NT2/D1 (cell line): ENCODE measurements at regions not wholly inside any gene's neighbourhood (a gene's known extent, or its start where the extent isn't known, plus 50 kb on each side); places are given as distances from the start of the nearest gene placed in this dataset.

Source experiments
- DNase-seq: peaks from one replicate; pipeline ENCODE4 v3.0.0-alpha.2; 2011; ENCODE audit warnings: low read depth, low spot score
- H3K27me3 ChIP-seq: 2 replicates; pipeline ENCODE4 v1.6.0; 2011; ENCODE audit warnings: mild to moderate bottlenecking; ENCODE audit not compliant: insufficient read length, insufficient read depth
- H3K36me3 ChIP-seq: 2 replicates; pipeline ENCODE4 v1.6.1; 2011; ENCODE audit warnings: mild to moderate bottlenecking, low read length, mixed read lengths; ENCODE audit not compliant: insufficient read depth, insufficient read length
- H3K4me1 ChIP-seq: 2 replicates; pipeline ENCODE4 v1.5.1; 2011; ENCODE audit not compliant: insufficient read depth, insufficient read length
- H3K4me3 ChIP-seq: 2 replicates; pipeline ENCODE4 v1.5.1; 2011; ENCODE audit warnings: low read depth; ENCODE audit not compliant: insufficient read length
- H3K9ac ChIP-seq: 2 replicates; pipeline ENCODE4 v1.6.0; 2011; ENCODE audit warnings: low read depth; ENCODE audit not compliant: insufficient read length
- H3K9me3 ChIP-seq: 2 replicates; pipeline ENCODE4 v1.5.1; 2011; ENCODE audit warnings: mild to moderate bottlenecking, low read length; ENCODE audit not compliant: insufficient read depth
- SUZ12 ChIP-seq: IDR thresholded peaks from 2 replicates; pipeline ENCODE4 v1.6.1; 2011; ENCODE audit not compliant: insufficient read length, insufficient read depth; ENCODE audit errors: extremely low read depth
- YY1 ChIP-seq: IDR thresholded peaks from 2 replicates; pipeline ENCODE4 v1.6.1; 2011; ENCODE audit not compliant: insufficient read length, insufficient read depth
- ZNF274 ChIP-seq: IDR thresholded peaks from 2 replicates; pipeline ENCODE4 v1.6.1; 2011; ENCODE audit warnings: mild to moderate bottlenecking, low read depth, low read length

DNA sequence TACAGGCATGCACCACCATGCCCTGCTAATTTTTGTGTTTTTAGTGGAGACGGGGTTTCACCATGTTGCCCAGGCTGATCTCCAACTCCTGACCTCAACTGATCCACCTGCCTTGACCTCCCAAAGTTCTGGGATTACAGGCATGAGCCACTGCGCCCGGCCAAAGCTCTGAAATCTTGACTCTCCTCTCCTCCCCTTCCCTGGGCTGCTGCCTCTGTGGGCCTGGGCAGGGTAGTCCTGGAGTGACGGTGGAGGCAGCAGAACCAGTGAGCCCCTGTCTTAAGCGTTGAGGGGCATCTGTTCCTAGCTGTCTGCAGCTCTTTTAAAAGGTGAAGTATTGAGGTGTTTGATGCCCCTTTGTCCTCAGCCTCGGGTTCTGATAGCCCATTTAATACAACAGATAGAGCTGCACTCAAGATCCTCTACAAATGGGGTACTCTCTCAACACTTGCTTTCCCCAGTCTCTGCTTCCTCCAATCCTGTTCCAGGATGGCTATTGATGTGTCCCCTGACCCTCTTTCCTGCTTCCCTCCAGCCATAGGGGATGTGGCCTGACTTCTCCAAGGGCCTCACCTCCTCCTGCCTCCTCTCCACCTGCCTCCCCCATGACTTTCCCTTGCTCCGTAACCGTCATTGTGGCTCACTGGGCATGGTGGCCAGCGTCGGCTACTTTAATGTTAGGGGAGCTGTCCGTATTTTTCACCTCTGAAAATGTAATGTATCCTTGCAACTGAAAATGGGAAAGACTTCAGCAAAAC lies 442.5 kb downstream of the GLRX3 start:
- no peaks in the 10 kb centered on the region for H3K36me3 ChIP-seq
- no peak overlapping the region for H3K4me3 ChIP-seq
- TF ChIP-seq SUZ12, result no peak
- no peak for TF ChIP-seq ZNF274
- H3K9me3 ChIP-seq, result no peaks in the 10 kb centered on the region
- H3K4me1 ChIP-seq, result no peaks in the 10 kb centered on the region
- no peak for DNase-seq
- H3K9ac ChIP-seq, result no peak overlapping the region
- H3K27me3 ChIP-seq, result no peaks in the 10 kb centered on the region

DNA sequence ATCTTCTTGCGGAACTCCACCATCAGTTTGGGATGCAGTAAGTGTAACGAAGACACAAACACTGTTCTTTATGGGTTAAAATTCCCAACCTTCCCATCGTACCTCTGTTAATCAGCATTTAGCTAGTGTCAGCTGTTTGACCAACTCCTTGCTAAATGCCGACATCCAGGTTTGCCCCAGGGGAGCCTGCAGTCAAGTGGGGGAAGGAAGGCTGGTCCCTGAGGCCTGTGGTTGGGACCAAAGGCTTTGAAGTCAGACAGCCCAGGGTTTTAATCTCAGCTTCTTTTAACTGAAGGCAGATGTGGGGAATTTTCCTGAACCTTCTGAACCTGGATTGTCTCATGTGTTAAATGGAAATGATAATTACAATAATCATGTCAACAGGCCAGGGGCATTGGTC lies 443.7 kb downstream of the GLRX3 start:
- no peaks in the 10 kb centered on the region for H3K4me1 ChIP-seq

DNA sequence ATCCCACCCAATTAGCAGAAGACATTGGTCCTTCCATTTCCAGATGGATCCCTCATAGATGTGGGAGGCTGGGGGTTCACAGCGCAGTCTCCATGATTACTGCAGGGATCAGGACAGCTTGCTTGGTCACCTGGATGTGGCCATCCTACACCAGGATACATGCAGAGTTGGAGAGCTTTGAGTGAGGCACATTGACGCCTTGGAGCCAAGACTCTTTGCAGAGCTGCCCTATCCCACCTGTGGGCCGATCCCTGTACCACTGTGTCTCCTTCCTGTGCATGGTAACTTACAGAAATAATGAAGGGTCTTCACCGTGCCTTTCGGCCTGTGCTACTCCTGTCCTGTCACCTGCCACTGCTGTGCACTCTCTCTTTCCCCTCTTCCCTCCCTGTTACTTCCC lies 444.8 kb downstream of the GLRX3 start:
- Histone ChIP-seq H3K4me1 (no peaks in the 10 kb centered on the region), H3K4me3 (no peak overlapping the region), H3K9ac (no peak overlapping the region), H3K27me3 (no peaks in the 10 kb centered on the region), H3K36me3 (no peaks in the 10 kb centered on the region), H3K9me3 (no peaks in the 10 kb centered on the region)
- no peak for DNase-seq
- TF ChIP-seq YY1 (no peak), SUZ12 (no peak), ZNF274 (no peak)

More for the DNA sequence above, 443.7 kb downstream of the GLRX3 start:
- no peak for TF ChIP-seq ZNF274
- no peak for TF ChIP-seq YY1
- TF ChIP-seq SUZ12, result no peak
- Histone ChIP-seq H3K36me3 (no peaks in the 10 kb centered on the region), H3K4me3 (no peak overlapping the region), H3K9ac (no peak overlapping the region), H3K9me3 (no peaks in the 10 kb centered on the region), H3K27me3 (no peaks in the 10 kb centered on the region)
- peak; percentile 6 for DNase-seq

DNA sequence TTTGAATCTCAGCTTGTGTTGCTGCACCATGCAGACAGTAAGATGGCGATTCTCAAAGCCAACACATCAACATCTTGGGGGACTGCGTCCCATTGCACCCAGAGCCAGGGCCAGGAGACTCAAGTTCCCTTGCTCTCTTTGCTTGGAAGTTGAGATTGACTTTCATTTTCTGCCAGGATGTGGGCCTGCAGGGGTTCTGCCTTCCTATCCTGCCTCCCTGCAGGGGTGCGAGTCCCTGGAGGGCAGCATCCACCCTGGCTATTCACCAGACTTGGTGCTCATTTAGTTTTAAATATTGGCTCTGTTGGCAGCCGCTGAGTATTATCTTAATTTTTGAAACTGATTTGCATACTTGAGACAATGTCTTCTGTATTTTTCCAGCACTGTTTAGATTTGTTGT lies 451.5 kb downstream of the GLRX3 start:
- TF ChIP-seq YY1, result no peak
- Histone ChIP-seq H3K4me1 (no peaks in the 10 kb centered on the region), H3K4me3 (no peak overlapping the region), H3K9ac (no peak overlapping the region), H3K36me3 (no peaks in the 10 kb centered on the region), H3K27me3 (no peaks in the 10 kb centered on the region), H3K9me3 (no peaks in the 10 kb centered on the region)
- DNase-seq, result no peak

DNA sequence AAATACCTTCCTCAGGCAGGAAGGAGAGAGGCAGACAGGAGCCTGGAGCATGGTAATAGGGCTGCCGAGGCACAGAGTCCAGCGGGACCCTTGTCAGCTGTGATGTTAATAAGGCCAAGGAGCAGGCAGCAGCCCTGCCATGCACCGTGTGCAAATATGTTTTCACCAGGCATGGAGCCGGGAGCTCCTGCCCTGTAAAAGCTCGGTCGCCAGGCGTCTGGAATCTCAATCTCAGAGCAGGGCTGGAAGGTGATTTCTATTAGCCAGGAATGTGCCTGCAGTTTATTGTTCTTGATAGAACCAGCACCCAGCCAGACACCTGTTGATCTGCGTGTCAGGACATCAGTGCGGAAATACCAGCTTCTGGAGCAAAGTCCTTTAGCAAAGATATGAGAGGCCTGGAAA lies 469.8 kb downstream of the GLRX3 start:
- no peak for DNase-seq
- H3K4me3 ChIP-seq, result no peak overlapping the region
- TF ChIP-seq SUZ12 (no peak), YY1 (no peak), ZNF274 (no peak)

DNA sequence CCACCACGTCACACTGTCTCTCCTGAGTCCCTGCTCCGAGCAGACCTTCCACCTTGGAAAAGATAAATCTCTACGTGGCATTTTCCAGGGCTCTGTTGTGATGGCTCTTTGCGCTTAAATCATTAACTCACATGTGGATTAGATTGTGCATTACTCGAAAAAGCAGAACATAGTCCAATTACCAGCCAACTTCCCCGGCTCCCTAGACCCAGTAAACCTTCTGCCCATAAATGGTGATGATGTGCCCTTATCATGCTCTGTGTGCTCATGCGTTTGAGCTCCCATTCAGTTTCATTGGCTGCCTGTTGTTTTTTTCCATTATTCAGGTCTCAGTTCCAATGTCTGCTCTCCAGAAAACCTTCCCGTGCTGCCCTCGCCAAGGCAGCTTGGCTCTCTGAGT lies 471.2 kb downstream of the GLRX3 start:
- Histone ChIP-seq H3K4me3 (no peak overlapping the region), H3K36me3 (no peaks in the 10 kb centered on the region), H3K9ac (no peak overlapping the region), H3K9me3 (peaks cover under 1% of the 10 kb centered on the region), H3K27me3 (no peaks in the 10 kb centered on the region), H3K4me1 (no peaks in the 10 kb centered on the region)
- no peak for TF ChIP-seq YY1
- no peak for TF ChIP-seq SUZ12
- no peak for TF ChIP-seq ZNF274
- no peak for DNase-seq

More for the DNA sequence above, 469.8 kb downstream of the GLRX3 start:
- Histone ChIP-seq H3K9ac (no peak overlapping the region), H3K4me1 (no peaks in the 10 kb centered on the region), H3K9me3 (no peaks in the 10 kb centered on the region), H3K36me3 (no peaks in the 10 kb centered on the region), H3K27me3 (no peaks in the 10 kb centered on the region)

DNA sequence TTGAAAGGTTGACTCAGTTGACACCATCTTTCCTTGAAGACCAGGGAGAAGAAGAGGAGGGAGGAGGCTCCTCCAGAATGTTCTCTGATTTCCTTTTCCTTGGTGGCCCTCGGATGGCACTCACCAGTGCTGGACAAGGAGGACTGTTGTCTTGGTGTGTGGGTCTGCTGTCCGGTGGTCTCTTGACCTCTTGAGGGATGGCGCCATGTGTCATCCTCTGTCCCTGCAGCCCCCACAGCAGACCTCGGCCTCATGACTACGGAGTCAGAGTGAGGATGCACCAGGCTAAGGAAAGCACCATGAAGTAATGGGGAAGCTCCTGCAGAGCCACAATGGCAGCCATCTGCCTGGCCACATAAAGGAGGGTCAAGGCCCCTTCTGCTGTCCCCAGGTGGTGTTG lies 475.0 kb downstream of the GLRX3 start:
- Histone ChIP-seq H3K4me3 (no peak overlapping the region), H3K4me1 (no peaks in the 10 kb centered on the region), H3K9me3 (peaks cover 9% of the 10 kb centered on the region), H3K27me3 (no peaks in the 10 kb centered on the region), H3K9ac (no peak overlapping the region), H3K36me3 (no peaks in the 10 kb centered on the region)
- TF ChIP-seq YY1, result no peak
- no peak for DNase-seq
